ENCODE measurements at regions not wholly inside any gene's neighbourhood (a gene's known extent, or its start where the extent isn't known, plus 50 kb on each side); places are given as distances from the start of the nearest gene placed in this dataset.

DNA sequence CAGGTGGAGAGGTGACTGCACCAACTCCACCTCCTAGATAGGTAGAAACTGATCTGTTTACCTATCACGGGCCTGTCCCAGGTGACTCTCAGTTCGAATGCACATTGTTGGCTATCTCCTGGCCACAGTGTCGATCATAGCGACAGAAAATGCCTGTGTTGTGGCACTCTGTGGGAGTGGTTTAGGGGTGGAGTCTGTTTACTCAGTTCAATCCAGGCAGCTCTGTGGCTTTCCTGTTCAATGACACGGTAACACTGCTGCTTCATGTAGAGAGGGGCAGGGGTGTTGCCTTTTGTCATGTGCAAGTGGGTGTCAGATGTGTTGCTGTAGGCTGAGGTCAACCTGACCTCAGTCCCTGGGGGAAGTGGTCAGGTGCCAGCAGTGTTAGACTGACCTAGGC is 1602.4 kb downstream of the TECRL start:
- DNase-seq (ENCODE audit: low read depth): no peak
- H3K4me3 ChIP-seq (ENCODE audit: low read depth, low read length): no peak overlapping the region
- TF ChIP-seq, protein P1, sequence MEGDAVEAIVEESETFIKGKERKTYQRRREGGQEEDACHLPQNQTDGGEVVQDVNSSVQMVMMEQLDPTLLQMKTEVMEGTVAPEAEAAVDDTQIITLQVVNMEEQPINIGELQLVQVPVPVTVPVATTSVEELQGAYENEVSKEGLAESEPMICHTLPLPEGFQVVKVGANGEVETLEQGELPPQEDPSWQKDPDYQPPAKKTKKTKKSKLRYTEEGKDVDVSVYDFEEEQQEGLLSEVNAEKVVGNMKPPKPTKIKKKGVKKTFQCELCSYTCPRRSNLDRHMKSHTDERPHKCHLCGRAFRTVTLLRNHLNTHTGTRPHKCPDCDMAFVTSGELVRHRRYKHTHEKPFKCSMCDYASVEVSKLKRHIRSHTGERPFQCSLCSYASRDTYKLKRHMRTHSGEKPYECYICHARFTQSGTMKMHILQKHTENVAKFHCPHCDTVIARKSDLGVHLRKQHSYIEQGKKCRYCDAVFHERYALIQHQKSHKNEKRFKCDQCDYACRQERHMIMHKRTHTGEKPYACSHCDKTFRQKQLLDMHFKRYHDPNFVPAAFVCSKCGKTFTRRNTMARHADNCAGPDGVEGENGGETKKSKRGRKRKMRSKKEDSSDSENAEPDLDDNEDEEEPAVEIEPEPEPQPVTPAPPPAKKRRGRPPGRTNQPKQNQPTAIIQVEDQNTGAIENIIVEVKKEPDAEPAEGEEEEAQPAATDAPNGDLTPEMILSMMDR (conservative IDR thresholded peaks at IDR 0.05; ENCODE audit: low read depth, low read length): no peak

DNA sequence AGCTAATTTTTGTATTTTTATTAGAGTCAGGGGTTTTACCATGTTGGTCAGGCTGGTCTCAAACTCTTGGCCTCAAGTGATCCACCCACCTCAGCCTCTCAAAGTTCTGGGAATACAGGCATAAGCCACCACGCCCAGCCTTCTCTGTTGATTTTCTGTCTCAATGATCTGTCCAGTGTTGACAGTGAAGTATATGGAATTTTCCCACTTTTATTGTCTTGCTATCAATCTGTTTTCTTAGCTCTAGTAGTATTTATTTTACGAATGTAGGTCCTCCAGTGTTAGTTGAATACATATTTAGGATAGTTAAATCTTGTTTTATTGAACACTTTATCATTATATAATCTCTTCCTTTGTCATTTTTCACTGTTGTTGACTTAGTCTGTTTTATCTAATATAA is 1603.9 kb downstream of the ADGRL3 start:
- no peak for DNase-seq (ENCODE audit: low read depth)
- no peak overlapping the region for H3K4me3 ChIP-seq (ENCODE audit: low read depth, low read length)
- TF ChIP-seq, protein P1 (conservative IDR thresholded peaks at IDR 0.05; ENCODE audit: low read depth, low read length): no peak

DNA sequence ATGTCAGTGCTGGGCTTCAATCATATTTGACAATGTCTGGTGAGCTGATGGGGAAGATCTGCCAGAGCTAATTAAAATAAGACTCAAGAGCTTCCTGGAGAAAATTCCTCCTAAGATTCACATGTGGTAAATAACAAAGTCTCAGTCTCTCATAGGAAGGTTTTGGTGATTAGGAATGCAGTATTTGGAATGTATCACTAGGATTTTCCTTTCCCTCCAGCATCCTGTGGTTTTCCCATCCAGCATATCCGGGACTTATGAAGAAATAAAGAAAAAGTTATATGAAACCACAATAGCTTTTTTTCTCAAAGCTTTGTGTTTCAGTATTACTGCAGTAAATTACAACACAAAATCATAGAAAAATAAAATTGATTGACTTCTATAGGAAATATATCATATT is 1597.1 kb downstream of the ADGRL3 start:
- TF ChIP-seq, protein P1 (conservative IDR thresholded peaks at IDR 0.05; ENCODE audit: low read depth, low read length): no peak
- H3K4me3 ChIP-seq (ENCODE audit: low read depth, low read length): no peak overlapping the region
- no peak for DNase-seq (ENCODE audit: low read depth)

DNA sequence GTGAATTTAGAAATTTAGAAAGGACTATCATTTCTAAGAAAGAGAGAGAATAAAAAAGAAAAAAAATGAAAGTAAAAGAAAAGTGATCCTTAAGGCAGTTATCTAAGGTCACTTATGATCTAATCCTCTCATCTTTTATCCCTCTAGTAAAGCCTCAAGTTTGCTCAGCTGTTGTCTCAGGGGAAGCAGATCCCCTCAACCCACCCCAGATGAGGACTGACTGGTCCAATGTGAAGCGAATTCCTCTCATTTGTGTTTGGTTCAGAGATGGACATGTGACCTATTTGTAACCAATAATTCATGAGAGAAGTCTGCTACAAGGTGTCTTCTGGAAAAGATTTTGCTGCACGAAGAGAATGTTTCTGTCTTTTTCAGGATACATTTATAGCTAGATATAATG is 1591.3 kb downstream of the ADGRL3 start:
- TF ChIP-seq, protein P1 (conservative IDR thresholded peaks at IDR 0.05; ENCODE audit: low read depth, low read length): no peak
- no peak overlapping the region for H3K4me3 ChIP-seq (ENCODE audit: low read depth, low read length)
- no peak for DNase-seq (ENCODE audit: low read depth)

DNA sequence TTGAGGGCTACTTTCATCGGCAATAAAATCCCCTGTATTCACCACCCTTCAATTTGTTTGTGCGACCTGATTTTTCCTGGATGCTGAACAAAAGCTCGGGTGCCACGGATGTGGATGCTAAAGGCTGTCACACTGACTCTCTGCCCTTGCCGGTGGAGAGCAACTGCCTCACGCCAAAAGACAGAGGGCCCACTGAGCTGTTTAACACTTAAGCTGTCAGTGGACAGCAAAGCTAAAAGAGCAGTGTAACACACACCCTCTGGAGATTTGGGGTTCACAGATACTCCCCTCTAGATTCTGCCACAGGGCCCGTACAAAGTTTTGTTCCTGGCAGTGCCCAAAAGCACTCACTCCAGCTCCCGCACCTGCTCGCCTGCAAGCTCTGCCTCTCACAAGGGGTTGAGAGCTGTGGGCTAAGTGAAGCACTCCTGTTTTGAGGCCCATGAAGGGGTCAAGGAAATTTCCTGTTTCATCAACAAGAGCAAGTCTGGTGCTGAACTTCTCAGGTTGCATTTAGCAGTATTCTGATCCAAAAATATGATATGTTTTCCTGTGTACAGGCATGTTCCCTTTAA is 1571.9 kb downstream of the ADGRL3 start:
- H3K4me3 ChIP-seq (ENCODE audit: low read depth, low read length): no peak overlapping the region
- DNase-seq (ENCODE audit: low read depth): no peak
- TF ChIP-seq, protein P1 (conservative IDR thresholded peaks at IDR 0.05; ENCODE audit: low read depth, low read length): no peak

DNA sequence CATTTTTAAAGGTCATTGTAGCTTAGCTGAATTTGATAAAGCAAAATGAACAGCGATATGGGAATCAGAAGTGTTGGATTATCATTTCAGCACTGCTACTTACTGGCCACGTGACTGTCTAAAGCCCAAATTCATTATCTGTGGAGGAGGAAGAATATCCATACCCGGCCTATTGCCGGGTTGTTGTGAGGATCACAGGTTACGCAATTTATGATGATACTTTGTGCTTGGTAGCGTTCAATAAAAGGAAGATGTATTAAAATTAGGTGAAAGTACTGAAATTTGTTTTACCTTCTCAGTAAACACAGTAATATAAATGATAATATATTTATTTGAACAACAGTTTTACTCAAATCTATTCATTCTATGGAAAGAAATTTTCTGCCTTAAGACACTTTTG is 1540.2 kb downstream of the ADGRL3 start:
- TF ChIP-seq, protein P1 (conservative IDR thresholded peaks at IDR 0.05; ENCODE audit: low read depth, low read length): no peak
- no peak for DNase-seq (ENCODE audit: low read depth)
- H3K4me3 ChIP-seq (ENCODE audit: low read depth, low read length): no peak overlapping the region

DNA sequence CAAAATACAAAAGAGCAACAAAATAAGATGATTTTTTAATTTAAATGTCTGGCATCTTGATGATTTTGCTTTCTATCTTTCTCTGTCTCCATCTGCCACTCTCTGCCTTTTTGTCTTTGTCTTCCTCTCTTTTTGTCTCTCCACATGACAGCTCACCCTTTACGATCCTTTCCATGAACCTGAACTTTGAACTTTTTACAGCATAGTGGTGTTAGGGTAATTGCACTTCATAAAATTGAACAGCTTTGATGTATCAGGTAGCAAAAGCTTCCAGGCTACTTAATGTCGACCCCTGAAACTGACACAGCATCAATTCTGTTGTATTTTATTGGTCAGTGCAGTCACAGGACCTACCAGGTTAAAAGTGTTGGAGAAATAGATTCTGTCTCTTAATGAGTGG is 1517.0 kb downstream of the ADGRL3 start:
- no peak overlapping the region for H3K4me3 ChIP-seq (ENCODE audit: low read depth, low read length)
- no peak for DNase-seq (ENCODE audit: low read depth)
- TF ChIP-seq, protein P1 (conservative IDR thresholded peaks at IDR 0.05; ENCODE audit: low read depth, low read length): no peak

Measured in choroid plexus epithelial cell (primary cell).